ENCODE measurements at regions not wholly inside any gene's neighbourhood (a gene's known extent, or its start where the extent isn't known, plus 50 kb on each side); places are given as distances from the start of the nearest gene placed in this dataset.

GRCh38 chr5:36535859-36536615 is 70.4 kb upstream of the SLC1A3 start:
- no peak overlapping the region for H2AFZ ChIP-seq (ENCODE audit: insufficient read depth, low read depth, low read length, poor library complexity, severe bottlenecking)

GRCh38 chr5:36536616-36537005 is 69.8 kb upstream of the SLC1A3 start:
- H3K4me1 Mint-ChIP-seq = peaks cover 1% of the 10 kb centered on the region
- peaks cover 0 to 1% (median 0%) of the 10 kb centered on the region in 3 donors for H3K27me3 Mint-ChIP-seq (ENCODE audit: low read depth in 3 of 3)
- H3K4me3 ChIP-seq (replicated peaks in 1 of 3; ENCODE audit: low read depth in 2 of 3, low read length in 3 of 3) = no peak overlapping the region
- DNase-seq = no peak
- TF ChIP-seq CTCF (IDR thresholded peaks at IDR 0.05) = no peak
- no peak overlapping the region for H3K27ac ChIP-seq (ENCODE audit: low read depth in 1 of 2, low read length in 2 of 2)
- H3K27me3 ChIP-seq (ENCODE audit: control insufficient read depth in 2 of 2, insufficient read depth in 2 of 2, low read length in 2 of 2) = no peaks in the 10 kb centered on the region
- no peaks in the 10 kb centered on the region for H3K4me1 ChIP-seq (ENCODE audit: control insufficient read depth in 1 of 2, insufficient read depth in 2 of 2, low read length in 2 of 2)
- no peak overlapping the region for H3K9ac ChIP-seq (ENCODE audit: insufficient read depth, low read length, poor library complexity, severe bottlenecking)
- H2AFZ ChIP-seq (ENCODE audit: insufficient read depth, low read depth, low read length, poor library complexity, severe bottlenecking) = no peak overlapping the region
- no peaks in the 10 kb centered on the region for H3K36me3 Mint-ChIP-seq
- H3K9me3 ChIP-seq (replicated peaks in 1 of 2; ENCODE audit: control insufficient read depth in 1 of 2, insufficient read depth in 1 of 2, low read length in 2 of 2) = no peaks in the 10 kb centered on the region
- H4K20me1 ChIP-seq (ENCODE audit: insufficient read depth, low read length) = no peaks in the 10 kb centered on the region
- no peak overlapping the region for H3K4me3 Mint-ChIP-seq
- H3K27ac Mint-ChIP-seq = no peak overlapping the region
- no peak overlapping the region for H3K4me2 ChIP-seq (replicated peaks; ENCODE audit: extremely low read depth, low read length, poor library complexity, severe bottlenecking)
- H3K9me3 Mint-ChIP-seq = peaks cover 0 to 2% (median 0%) of the 10 kb centered on the region in 7 donors
- no peaks in the 10 kb centered on the region for H3K79me2 ChIP-seq (ENCODE audit: insufficient read depth, low read length)
- H3K36me3 ChIP-seq (replicated peaks in 1 of 2; ENCODE audit: control insufficient read depth in 1 of 2, insufficient read depth in 2 of 2, low read length in 2 of 2) = no peaks in the 10 kb centered on the region
- intact Hi-C loops (cut with micrococcal nuclease) = no loop called here

More at GRCh38 chr5:36535859-36536615, 70.4 kb upstream of the SLC1A3 start:
- Mint-ChIP-seq H3K36me3 (no peaks in the 10 kb centered on the region), H3K9me3 (peaks cover 0 to 2% (median 0%) of the 10 kb centered on the region in 7 donors), H3K27me3 (ENCODE audit: low read depth in 3 of 3) (peaks cover 0 to 1% (median 0%) of the 10 kb centered on the region in 3 donors), H3K4me3 (no peak overlapping the region), H3K27ac (no peak overlapping the region), H3K4me1 (peaks cover 5% of the 10 kb centered on the region)
- TF ChIP-seq CTCF (IDR thresholded peaks at IDR 0.05) = no peak
- H4K20me1 ChIP-seq (ENCODE audit: insufficient read depth, low read length) = no peaks in the 10 kb centered on the region
- no peaks in the 10 kb centered on the region for H3K79me2 ChIP-seq (ENCODE audit: insufficient read depth, low read length)
- H3K9me3 ChIP-seq (replicated peaks in 1 of 2; ENCODE audit: control insufficient read depth in 1 of 2, insufficient read depth in 1 of 2, low read length in 2 of 2) = no peaks in the 10 kb centered on the region
- H3K4me3 ChIP-seq (replicated peaks in 1 of 3; ENCODE audit: low read depth in 2 of 3, low read length in 3 of 3) = no peak overlapping the region
- no peak for DNase-seq
- H3K9ac ChIP-seq (ENCODE audit: insufficient read depth, low read length, poor library complexity, severe bottlenecking) = no peak overlapping the region
- no peaks in the 10 kb centered on the region for H3K36me3 ChIP-seq (replicated peaks in 1 of 2; ENCODE audit: control insufficient read depth in 1 of 2, insufficient read depth in 2 of 2, low read length in 2 of 2)
- H3K4me2 ChIP-seq (replicated peaks; ENCODE audit: extremely low read depth, low read length, poor library complexity, severe bottlenecking) = no peak overlapping the region
- H3K4me1 ChIP-seq (ENCODE audit: control insufficient read depth in 1 of 2, insufficient read depth in 2 of 2, low read length in 2 of 2) = no peaks in the 10 kb centered on the region
- intact Hi-C loops (cut with micrococcal nuclease) = no loop called here
- WGBS (ENCODE audit: insufficient coverage) = 60% methylated on average over 1 of the region's 4 CpGs
- H3K27ac ChIP-seq (ENCODE audit: low read depth in 1 of 2, low read length in 2 of 2) = no peak overlapping the region
- H3K27me3 ChIP-seq (ENCODE audit: control insufficient read depth in 2 of 2, insufficient read depth in 2 of 2, low read length in 2 of 2) = no peaks in the 10 kb centered on the region
